Erythroblast (primary cell): ENCODE measurements at regions not wholly inside any gene's neighbourhood (a gene's known extent, or its start where the extent isn't known, plus 50 kb on each side); places are given as distances from the start of the nearest gene placed in this dataset.

ENCODE experiments used
- GATA1 ChIP-seq: IDR thresholded peaks from 2 replicates; pipeline ENCODE4 v1.6.1; 2011; ENCODE audit warnings: low read depth, mild to moderate bottlenecking, control low read depth, low read length, moderate library complexity
- POLR2A ChIP-seq: IDR thresholded peaks from 2 replicates; pipeline ENCODE4 v1.6.1; 2011; ENCODE audit warnings: mild to moderate bottlenecking, low read length

- TF ChIP-seq POLR2A (no peak), GATA1 (no peak)
Observed at GRCh38 chr9:115359017-115359780, 241.2 kb upstream of the TNC start.
